ELR (cell line): ENCODE measurements at regions not wholly inside any gene's neighbourhood (a gene's known extent, or its start where the extent isn't known, plus 50 kb on each side); places are given as distances from the start of the nearest gene placed in this dataset.
"Not testable (repeated sequence)": the region's sequence is repeated elsewhere in the genome, so short reads cannot be mapped to it uniquely, and the experiment has no call there.

Experiments
- DNase-seq: peaks from one replicate; pipeline ENCODE4 v3.0.0-alpha.2; 2015; ENCODE audit warnings: low read depth

- no peak for DNase-seq
Observed at GRCh38 chr14:28121512-28122297, 644.9 kb upstream of the FOXG1 start.

DNA sequence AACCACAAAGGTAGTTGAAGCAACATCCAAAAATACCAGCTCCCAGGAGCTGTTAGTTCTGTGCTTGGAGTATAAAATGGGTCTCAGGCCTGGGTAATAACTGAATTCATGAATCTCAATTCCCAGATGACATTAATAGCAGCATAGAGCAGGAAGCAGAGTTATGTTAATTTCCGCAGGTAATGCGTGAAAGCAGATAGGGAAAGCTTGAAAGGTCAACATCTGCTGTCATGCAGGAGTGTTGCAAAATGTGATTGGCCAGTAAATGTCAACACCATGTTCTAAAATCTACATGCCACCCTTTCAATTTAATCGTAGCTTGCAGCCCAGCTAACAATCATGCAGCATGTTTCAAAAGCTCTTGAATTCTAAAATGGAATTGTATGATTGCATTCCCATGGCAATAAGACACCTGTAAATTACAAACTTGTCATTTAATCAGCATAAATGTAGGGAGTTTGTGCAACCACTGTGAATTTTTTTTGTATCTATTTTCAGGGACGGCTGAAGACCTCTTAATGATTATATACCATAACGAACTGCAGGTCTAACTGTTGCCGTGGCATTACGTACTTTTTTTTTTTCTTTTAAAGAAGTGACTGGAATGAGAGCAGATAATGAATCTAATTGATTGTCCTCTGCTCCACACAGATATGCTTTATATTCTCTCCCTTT lies 635.8 kb upstream of the FOXG1 start:
- no peak for DNase-seq

DNA sequence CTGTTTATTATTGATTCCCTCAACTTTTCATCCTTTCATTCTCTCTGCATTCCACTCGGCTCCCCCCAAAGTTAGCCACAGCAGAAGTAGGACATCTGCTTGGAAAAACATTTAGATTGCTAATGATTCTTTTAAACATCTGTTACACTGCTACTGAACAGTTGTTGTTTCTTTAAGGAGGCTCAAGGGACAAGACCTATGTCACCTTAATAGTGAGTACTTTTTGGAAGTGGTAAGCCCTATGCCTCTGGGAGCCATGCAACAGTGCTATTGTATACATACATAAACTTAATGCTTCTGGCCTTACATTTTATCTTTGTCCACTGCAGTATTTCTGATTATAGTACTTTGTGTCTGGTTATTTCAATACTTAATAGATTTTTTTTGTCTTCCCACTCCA lies 628.2 kb upstream of the FOXG1 start:
- DNase-seq, result no peak

GRCh38 chr14:28141662-28142061 lies 624.9 kb upstream of the FOXG1 start:
- DNase-seq, result no peak

DNA sequence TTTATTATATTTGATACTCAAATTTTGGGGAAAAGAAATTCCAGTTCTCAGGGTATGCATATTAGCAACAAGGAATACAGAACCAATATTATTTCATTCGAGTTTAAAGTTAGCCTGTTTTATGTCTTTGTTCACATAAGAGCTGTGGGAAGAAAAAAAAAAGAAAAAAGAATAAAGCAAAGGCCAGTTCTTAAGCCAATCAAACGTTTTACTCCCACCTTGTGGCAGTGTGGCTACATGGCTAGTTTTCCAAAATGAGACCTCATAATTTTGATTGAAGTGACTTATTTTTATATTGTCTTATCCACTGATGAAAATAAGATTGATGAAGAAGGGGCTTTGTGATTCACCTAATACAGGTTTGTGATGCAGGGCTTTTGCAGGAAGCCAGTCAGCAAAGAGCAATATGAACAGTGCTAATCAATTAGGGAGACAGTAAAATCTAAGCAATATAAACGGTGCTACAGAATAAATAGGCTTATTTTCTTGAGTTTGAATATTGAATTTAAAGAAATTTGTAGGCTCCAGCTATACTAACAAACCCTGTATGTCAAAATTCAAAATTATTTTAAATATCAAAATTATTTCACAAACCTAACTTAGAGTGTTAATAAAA lies 624.1 kb upstream of the FOXG1 start:
- DNase-seq, result peak; percentile 34

DNA sequence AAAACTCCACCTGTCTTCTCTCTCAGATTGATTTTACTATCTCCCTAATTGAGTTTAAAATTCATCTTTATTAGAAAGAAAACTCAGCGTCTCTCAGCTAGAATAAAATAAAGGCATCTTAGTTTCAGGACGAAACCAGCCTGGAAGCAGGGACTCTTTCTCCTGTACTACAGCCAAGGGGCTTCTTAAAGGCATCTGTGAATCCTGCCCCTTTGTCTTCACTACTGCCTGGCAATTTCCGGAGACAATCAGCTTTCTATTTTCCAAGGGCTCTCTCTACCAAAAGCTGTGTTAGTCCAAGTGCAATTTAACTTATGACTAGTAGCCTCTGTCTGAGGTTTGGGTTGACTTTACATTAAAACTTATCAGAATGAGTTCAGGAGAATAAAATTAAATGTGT lies 623.3 kb upstream of the FOXG1 start:
- no peak for DNase-seq

DNA sequence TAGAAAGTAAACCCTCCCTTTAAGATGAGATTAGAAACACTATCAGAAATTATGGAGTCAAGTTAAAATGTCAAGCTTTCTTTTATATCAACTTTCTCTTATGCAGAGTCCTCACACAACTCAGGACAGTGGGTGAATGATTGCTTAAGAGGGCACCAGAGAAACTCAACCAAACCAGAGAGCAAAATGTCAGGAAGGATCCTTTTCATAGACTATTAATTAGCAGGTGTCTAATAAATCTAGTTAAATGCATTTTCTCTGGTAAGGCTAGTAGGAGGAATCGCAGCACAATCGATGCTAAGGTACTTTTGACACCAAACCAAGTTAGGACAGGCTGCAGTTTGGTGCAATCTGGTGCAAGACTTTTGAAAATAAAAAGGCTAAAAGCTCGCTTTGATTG lies 614.7 kb upstream of the FOXG1 start:
- DNase-seq, result no peak

DNA sequence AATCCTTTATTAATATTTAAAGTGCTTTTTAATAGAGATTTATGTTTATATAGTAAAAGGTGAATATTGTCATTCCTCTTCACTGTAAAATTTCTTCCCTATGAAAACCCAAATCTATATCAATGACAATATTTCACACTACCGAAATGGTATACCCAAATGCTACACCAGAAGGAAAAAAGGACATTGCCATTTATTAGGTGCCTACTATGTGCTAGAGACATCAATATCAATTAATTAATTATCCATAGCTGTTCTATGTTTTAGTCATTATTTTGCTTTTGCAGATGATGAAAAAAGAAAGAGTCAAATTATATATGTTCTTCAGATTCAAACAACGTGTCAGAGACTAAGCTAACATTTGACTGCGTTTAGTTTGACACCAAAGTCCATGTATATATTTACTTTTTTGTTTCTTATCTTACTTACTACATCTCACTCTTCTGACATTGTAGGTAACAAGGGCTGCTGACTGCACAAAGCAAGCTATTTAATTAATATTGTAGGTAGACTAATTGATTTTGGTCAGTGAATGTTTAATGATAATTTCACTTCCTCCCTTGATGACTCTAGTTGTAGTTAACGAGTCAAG lies 614.0 kb upstream of the FOXG1 start:
- DNase-seq, result no peak

- no peak for DNase-seq
Observed at GRCh38 chr14:28157289-28157869, 609.2 kb upstream of the FOXG1 start.

DNA sequence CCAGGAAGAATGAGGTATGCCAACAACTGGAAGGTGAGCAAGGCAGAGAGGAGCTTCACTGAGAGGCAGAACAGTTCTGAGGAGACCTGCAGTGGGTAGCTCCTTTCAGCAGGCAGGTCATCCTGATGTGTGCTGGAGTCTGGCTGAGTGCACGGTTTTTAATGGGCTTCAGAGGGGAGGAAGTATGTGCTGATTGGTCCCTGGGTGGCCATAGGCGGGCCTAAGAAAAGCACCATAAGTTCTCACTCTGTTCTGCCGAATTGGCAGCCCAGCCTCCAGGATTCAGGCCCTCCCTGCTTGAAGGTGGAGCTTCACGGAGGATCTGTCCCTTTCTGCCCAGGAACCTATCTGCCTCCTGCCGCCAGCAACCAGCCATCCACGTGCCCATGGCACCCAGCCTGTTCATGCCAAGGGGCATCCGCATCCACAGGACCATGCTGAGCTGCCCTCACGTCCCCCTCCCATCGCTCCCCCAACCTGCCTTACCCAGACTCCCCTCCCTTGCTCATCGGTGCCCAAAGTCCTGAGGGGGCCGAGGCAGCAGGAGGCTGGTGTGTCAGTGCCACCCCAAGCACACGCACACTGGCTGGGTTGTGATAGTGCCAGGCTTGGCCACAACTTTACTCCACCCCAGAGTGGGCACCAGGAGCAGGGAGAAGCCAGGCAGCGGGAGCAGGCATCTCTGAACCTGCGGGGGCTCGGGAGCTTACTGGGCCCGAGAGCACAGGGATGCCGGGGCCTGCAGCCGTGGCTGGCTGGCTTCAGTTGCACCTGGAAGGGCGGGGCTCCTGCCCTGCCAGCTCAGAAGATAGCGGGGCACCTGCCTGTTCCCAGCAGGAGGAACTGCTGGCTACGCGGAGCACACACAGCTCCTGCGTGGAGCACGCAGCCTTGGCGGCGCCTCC lies 608.4 kb upstream of the FOXG1 start:
- DNase-seq, result no peak

GRCh38 chr14:28161040-28161439 lies 605.5 kb upstream of the FOXG1 start:
- DNase-seq, result peak; percentile 23

GRCh38 chr14:28163233-28163632 lies 603.4 kb upstream of the FOXG1 start:
- no peak for DNase-seq

- no peak for DNase-seq
Observed at GRCh38 chr14:28163897-28164296, 602.7 kb upstream of the FOXG1 start.

DNA sequence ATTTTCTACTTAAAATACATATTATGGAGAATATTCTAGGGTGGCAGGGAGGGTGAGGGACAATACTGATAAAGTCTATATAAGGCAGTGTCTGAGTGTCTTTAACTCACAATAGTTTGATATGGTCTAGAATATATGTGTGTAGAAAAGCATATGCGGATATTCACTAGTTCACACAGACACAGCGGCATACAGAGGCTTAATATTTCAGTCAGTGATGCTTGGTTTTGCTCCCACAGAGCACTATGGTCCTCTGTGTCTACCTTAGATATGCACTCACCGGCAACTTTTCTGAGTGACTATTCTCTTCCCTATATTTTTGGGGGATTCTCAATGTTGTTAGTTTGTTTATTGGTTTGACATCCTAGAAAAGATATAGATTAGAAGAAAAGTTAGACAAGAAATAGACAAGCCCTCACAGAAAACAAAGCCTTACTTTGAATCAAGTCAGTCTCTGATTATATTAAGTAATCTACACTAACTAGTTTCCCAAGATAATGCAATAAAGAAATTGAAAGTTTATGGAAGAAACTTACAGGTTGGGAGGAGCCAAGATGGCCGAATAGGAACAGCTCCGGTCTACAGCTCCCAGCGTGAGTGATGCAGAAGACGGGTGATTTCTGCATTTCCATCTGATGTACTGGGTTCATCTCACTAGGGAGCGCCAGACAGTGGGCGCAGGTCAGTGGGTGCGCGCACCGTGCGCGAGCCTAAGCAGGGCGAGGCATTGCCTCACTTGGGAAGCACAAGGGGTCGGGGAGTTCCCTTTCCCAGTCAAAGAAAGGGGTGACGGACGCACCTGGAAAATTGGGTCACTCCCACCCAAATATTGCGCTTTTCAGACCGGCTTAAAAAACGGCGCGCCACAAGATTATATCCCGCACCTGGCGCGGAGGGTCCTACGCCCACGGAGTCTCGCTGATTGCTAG lies 578.4 kb upstream of the FOXG1 start:
- DNase-seq, result not testable (repeated sequence)

GRCh38 chr14:28196878-28197277 lies 569.7 kb upstream of the FOXG1 start:
- no peak for DNase-seq

GRCh38 chr14:28220391-28220790 lies 546.2 kb upstream of the FOXG1 start:
- DNase-seq, result no peak

DNA sequence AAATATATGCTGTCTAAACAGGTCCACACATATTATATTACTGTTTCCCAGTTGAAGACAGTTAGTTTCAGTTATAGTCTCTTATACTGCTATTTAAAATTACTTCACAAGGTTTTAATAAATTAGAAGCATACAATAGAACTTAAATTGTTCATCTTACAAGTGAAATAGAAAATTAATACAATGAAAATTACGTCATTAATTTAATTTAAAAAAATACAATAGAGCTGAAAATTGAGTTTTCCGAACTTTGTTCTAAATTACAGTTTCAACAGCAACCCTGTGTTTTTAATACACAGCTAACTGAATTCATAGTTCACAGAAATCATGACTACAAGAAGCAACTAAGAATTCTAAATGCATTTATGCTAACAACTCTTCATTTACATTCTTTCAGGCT lies 525.7 kb upstream of the FOXG1 start:
- no peak for DNase-seq

DNA sequence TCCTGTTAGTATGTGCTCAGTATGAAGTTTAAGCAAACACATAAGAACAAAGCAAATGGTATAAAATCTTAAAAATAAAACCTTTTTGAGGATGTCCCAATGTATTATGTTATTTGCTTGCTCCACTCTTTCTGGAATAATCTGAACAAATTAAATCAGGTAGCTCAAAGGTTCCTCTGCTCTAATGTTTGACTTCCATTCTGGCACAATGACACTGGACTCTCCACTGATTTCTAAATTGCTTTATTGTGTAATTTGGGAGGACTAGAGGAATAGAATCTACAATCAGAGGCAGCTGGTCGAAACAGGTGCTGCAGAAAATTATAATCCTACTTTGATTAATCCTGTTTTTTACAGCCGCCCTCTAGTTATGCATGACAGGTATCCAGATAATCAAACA lies 523.7 kb upstream of the FOXG1 start:
- DNase-seq, result no peak

DNA sequence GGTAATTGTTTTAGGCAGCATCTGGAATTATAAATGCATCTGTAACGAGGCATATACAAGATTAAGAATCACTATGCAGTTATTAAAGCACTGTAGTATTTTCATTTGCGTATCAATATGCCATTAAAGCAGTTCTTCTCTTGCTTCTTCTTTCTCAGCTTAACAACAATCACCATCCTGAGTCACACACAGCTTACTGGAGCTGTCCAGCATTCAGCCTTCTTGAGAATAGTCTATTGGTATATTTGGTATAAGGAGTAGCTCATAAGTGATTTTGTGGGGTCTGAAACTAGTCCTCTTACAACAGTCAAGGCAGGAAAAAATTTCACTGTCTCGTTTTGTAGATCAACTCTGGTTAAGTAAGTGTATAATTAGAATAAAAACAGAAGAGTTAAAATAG lies 523.0 kb upstream of the FOXG1 start:
- DNase-seq, result peak; percentile 19

DNA sequence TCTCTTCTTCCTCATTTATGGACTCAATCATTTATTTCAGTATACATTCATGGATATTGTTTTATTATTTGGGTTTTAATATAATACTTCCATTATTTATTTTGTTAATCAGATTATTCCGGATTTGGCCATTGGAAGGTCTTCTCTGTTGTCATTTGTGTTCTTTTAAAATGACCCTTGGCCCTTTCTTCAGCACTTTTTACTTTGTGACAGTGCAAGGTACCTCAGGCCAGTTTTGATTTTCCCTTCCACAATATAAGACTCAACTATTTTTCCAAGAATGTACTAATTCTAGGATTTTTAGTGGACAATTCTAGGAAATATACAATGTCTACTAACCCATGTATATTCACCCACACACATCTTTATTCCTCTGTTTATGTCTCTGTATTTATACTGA lies 521.4 kb upstream of the FOXG1 start:
- DNase-seq, result no peak
